ENCODE measurements at regions not wholly inside any gene's neighbourhood (a gene's known extent, or its start where the extent isn't known, plus 50 kb on each side); places are given as distances from the start of the nearest gene placed in this dataset.

DNA sequence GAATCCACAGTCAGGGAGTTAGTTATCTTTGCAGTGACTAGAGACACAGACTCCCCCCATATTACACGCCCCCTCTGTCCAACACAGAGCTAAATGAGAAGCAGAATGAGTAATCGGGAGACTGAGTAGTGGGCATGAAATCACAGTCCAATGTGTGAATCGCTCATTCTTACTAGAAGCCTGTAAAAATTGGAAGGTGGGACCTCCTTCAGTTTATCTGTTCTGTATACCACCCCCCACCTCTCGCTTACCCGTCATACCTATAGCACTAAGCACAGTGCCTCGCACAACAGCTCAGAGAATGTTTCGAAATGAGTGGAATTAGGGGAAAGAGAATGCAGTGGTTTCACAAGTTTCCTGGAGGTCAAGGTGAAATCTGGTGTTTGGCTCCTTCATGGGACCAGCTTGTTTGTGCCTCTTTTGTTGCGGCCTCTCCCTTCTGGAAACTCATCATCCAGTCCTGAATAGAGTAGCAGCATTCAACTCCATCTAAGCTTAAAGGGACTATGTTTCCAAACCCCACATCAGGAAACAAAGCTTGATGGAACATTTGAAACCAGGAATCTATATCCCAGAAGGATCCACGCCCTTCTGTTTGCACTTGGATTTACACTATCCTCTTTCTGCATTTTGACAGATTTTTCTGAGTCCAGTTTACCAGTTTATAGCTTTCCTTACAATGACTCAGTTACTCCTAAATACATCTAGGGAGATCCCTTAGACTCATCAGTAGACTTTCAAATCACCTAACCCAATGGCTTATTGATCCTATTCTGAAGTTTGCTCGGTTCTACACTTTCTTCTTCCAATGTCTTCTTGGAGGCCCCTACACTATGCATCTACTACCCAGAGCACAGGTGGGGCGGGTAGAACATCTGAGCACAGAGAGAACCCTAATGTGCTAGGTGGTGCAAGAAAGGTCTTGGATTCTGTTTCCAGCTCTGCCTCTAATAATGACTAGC lies 59.2 kb upstream of the PIM1 start:
- Histone ChIP-seq H3K4me1 (ENCODE audit: control insufficient read depth, insufficient read depth, low read length) (peaks cover 25% of the 10 kb centered on the region), H3K9me3 (ENCODE audit: control insufficient read depth, insufficient read depth, low read depth, low read length) (no peaks in the 10 kb centered on the region), H3K27ac (ENCODE audit: low read length) (peak overlapping the region; percentile 89), H3K27me3 (ENCODE audit: control insufficient read depth, insufficient read depth, low read length) (no peaks in the 10 kb centered on the region), H3K4me3 (ENCODE audit: low read depth in 2 of 2, low read length in 2 of 2) (no peak overlapping the region), H3K36me3 (ENCODE audit: control insufficient read depth, insufficient read depth, low read length) (no peaks in the 10 kb centered on the region)
- intact Hi-C loops (cut with micrococcal nuclease; ENCODE audit: unreplicated experiment) (no loop called here), in situ Hi-C loops (cut with HindIII; ENCODE audit: low pct_unique_long_range_greater_than_20kb, low sequenced_read_pairs) (no loop called here)
- ATAC-seq (peak; percentile 29), DNase-seq (ENCODE audit: low read depth, low spot score) (no peak)
- ChIA-PET POLR2A (interaction anchor here (0.6 kb wide), 1 partner anchor 26 kb away, joined by 4 read pairs; no protein-coding TSS in a partner anchor), CTCF (interaction anchor here (0.6 kb wide), 1 partner anchor 15 kb away, joined by 6 read pairs; no protein-coding TSS in a partner anchor)
- no TSS peak for BruUV-seq (replicated peaks)
- TF ChIP-seq, protein P1, sequence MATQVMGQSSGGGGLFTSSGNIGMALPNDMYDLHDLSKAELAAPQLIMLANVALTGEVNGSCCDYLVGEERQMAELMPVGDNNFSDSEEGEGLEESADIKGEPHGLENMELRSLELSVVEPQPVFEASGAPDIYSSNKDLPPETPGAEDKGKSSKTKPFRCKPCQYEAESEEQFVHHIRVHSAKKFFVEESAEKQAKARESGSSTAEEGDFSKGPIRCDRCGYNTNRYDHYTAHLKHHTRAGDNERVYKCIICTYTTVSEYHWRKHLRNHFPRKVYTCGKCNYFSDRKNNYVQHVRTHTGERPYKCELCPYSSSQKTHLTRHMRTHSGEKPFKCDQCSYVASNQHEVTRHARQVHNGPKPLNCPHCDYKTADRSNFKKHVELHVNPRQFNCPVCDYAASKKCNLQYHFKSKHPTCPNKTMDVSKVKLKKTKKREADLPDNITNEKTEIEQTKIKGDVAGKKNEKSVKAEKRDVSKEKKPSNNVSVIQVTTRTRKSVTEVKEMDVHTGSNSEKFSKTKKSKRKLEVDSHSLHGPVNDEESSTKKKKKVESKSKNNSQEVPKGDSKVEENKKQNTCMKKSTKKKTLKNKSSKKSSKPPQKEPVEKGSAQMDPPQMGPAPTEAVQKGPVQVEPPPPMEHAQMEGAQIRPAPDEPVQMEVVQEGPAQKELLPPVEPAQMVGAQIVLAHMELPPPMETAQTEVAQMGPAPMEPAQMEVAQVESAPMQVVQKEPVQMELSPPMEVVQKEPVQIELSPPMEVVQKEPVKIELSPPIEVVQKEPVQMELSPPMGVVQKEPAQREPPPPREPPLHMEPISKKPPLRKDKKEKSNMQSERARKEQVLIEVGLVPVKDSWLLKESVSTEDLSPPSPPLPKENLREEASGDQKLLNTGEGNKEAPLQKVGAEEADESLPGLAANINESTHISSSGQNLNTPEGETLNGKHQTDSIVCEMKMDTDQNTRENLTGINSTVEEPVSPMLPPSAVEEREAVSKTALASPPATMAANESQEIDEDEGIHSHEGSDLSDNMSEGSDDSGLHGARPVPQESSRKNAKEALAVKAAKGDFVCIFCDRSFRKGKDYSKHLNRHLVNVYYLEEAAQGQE (IDR thresholded peaks at IDR 0.05; ENCODE audit: insufficient read depth in 1 of 2, low read depth in 2 of 2, low read length in 1 of 2) = no peak
- no peak for TF ChIP-seq CTCF (IDR thresholded peaks at IDR 0.05)
- no peak for TF ChIP-seq POLR2AphosphoS5 (IDR thresholded peaks at IDR 0.05; ENCODE audit: low read depth, low read length)
- no peak for TF ChIP-seq TCF7L2 (IDR thresholded peaks at IDR 0.05; ENCODE audit: low read depth, low read length)
- TF ChIP-seq SIN3A (IDR thresholded peaks at IDR 0.05; ENCODE audit: borderline replicate concordance, insufficient read depth, low read depth, low read length) = no peak

DNA sequence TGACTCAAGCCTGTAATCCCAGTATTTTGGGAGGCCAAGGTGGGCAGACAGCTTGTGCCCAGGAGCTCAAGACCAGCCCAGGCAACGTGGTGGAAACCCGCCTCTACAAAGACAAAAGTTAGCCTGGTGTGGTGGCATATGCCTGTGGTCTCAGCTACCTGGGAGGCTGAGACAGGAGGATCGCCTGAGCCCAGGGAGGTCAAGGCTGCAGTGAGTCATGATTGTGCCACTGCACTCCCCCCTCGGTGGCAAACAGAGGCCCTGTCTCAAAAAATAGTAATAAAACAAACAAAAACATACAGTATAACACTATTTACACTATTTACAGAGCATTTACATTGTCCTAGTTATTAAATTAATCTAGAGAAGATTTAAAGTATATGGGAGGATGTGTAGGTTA lies 56.0 kb upstream of the PIM1 start:
- no TSS peak for BruUV-seq (replicated peaks)
- no peak for DNase-seq (ENCODE audit: low read depth, low spot score)
- intact Hi-C loops (cut with micrococcal nuclease; ENCODE audit: unreplicated experiment) (no loop called here), in situ Hi-C loops (cut with HindIII; ENCODE audit: low pct_unique_long_range_greater_than_20kb, low sequenced_read_pairs) (no loop called here)
- ChIA-PET POLR2A (no interaction called here), CTCF (interaction anchor here (0.6 kb wide), 1 partner anchor 97 kb away, joined by 3 read pairs; no protein-coding TSS in a partner anchor)
- TF ChIP-seq TCF7L2 (IDR thresholded peaks at IDR 0.05; ENCODE audit: low read depth, low read length) (no peak), CTCF (IDR thresholded peaks at IDR 0.05) (no peak), POLR2AphosphoS5 (IDR thresholded peaks at IDR 0.05; ENCODE audit: low read depth, low read length) (no peak), SIN3A (IDR thresholded peaks at IDR 0.05; ENCODE audit: borderline replicate concordance, insufficient read depth, low read depth, low read length) (no peak)
- TF ChIP-seq, protein P1 (IDR thresholded peaks at IDR 0.05; ENCODE audit: insufficient read depth in 1 of 2, low read depth in 2 of 2, low read length in 1 of 2) = no peak
- H3K27ac ChIP-seq (ENCODE audit: low read length) = no peak overlapping the region
- H3K27me3 ChIP-seq (ENCODE audit: control insufficient read depth, insufficient read depth, low read length) = no peaks in the 10 kb centered on the region
- no peaks in the 10 kb centered on the region for H3K9me3 ChIP-seq (ENCODE audit: control insufficient read depth, insufficient read depth, low read depth, low read length)
- ATAC-seq = no peak
- no peaks in the 10 kb centered on the region for H3K36me3 ChIP-seq (ENCODE audit: control insufficient read depth, insufficient read depth, low read length)
- H3K4me3 ChIP-seq (ENCODE audit: low read depth in 2 of 2, low read length in 2 of 2) = no peak overlapping the region
- H3K4me1 ChIP-seq (ENCODE audit: control insufficient read depth, insufficient read depth, low read length) = peaks cover 25% of the 10 kb centered on the region

Data from Panc1 (cell line).